GM12874 (cell line): ENCODE measurements at regions not wholly inside any gene's neighbourhood (a gene's known extent, or its start where the extent isn't known, plus 50 kb on each side); places are given as distances from the start of the nearest gene placed in this dataset.

Experiments
- TF ChIP-seq, protein P1 (sequence below): IDR thresholded peaks from 2 replicates; pipeline ENCODE4 v1.5.1; 2011; ENCODE audit warnings: low read depth, mild to moderate bottlenecking, control low read depth, low read length, moderate library complexity; ENCODE audit not compliant: insufficient read depth

DNA sequence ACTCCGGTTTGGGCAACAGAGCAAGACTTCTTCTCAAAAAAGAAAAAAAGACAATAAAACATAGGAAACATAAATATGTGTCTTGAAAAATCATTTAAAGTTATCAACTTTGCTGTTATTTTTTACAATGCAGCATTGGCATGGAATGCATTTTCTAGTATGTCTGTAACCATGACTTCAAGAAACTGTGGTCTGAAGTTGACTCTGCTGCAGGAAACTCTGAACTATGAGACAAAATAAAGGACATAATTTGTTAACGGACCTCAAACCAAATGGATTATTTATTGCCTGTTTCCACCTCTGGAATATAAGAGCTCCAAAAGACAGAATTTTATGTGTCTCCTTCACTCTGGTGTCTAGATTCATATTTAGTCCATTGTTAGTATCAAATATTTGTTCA, 79.1 kb downstream of the TRIB2 start:
- TF ChIP-seq, protein P1, sequence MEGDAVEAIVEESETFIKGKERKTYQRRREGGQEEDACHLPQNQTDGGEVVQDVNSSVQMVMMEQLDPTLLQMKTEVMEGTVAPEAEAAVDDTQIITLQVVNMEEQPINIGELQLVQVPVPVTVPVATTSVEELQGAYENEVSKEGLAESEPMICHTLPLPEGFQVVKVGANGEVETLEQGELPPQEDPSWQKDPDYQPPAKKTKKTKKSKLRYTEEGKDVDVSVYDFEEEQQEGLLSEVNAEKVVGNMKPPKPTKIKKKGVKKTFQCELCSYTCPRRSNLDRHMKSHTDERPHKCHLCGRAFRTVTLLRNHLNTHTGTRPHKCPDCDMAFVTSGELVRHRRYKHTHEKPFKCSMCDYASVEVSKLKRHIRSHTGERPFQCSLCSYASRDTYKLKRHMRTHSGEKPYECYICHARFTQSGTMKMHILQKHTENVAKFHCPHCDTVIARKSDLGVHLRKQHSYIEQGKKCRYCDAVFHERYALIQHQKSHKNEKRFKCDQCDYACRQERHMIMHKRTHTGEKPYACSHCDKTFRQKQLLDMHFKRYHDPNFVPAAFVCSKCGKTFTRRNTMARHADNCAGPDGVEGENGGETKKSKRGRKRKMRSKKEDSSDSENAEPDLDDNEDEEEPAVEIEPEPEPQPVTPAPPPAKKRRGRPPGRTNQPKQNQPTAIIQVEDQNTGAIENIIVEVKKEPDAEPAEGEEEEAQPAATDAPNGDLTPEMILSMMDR = no peak

- TF ChIP-seq, protein P1 = no peak
Measured at GRCh38 chr2:12796657-12797056, 79.9 kb downstream of the TRIB2 start.

GRCh38 chr2:12797815-12798214, 81.1 kb downstream of the TRIB2 start:
- TF ChIP-seq, protein P1 = no peak

DNA sequence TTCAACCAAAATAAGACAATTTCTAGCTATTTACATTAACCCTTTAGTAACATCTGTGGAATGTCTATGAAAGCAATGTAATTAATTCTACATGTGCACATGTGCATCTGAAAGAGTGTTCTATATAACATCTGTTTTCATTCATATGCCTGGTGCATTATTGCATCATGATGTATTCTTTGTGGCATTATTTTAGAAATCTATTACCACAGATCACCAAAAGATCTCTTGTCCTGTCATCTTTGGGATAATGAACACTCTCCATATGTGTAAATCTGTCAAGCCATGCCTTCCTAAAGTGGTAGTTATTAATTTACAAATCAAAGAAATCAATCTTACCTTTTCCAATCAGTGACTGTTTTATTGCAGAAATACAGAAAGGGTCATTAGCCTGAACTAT, 86.9 kb downstream of the TRIB2 start:
- TF ChIP-seq, protein P1 = no peak

DNA sequence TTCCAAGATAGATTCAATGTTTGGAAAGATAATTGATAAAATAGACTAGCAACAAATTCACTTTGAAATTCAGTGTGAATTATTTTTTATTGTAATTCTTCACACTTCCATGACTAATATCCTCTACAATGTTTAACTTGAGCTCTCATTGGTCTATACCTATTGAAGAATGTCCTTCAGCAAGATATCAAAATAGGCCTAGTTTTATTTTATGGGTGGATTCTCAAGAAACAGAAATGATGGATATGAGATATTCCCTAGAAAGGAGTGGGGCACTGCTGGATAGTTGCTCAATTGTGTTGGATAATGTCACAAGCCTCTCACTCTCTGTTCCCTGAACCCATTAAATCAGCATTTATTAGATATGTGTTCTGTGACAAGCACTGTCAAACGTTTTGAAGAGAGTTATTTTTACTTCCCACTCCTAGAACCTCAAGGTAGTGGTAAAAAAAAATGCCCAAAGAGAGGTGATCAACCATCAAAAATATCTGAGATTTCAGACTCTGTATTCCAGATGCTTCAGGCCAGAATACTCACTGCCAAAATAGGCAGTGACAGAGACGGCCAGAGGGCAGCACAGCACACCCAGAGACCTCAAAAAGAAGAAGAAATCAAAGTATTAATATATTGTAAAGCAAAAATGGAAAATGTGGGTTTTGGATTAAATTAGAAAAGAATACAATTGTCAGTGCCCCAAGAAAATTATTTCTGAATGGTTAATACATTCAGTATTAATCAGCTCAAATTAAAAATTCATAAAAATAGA, 87.5 kb downstream of the TRIB2 start:
- TF ChIP-seq, protein P1 = no peak

GRCh38 chr2:12805033-12805432, 88.3 kb downstream of the TRIB2 start:
- TF ChIP-seq, protein P1 = no peak

GRCh38 chr2:12806549-12807242, 90.0 kb downstream of the TRIB2 start:
- TF ChIP-seq, protein P1 = no peak
